Thoracic aorta (tissue), 2 donors: ENCODE measurements at regions not wholly inside any gene's neighbourhood (a gene's known extent, or its start where the extent isn't known, plus 50 kb on each side); places are given as distances from the start of the nearest gene placed in this dataset.

Experiments
- ATAC-seq: fragments of 150-250 bp; one replicate; pipeline ENCODE4 v1.8.0; 2017; ENCODE audit warnings: low read depth; ENCODE audit not compliant: insufficient number of reproducible peaks, low FRiP score
- DNase-seq: peaks from one replicate; pipeline ENCODE4 v3.0.0-alpha.2; 2020; ENCODE audit warnings: low spot score
- H3K27ac ChIP-seq, 2 donors: fragments of 200-600 bp; sonication (generic); 1 replicate in 1 of 2; 2 replicates in 1 of 2; pipeline ENCODE4 v1.5.1; 2016; ENCODE audit warnings: mild to moderate bottlenecking in 2 of 2, moderate library complexity in 2 of 2
- H3K27me3 ChIP-seq: fragments of 200-600 bp; sonication (generic); replicated peaks from 2 replicates; pipeline ENCODE4 v1.6.0; 2016; ENCODE audit warnings: mild to moderate bottlenecking; ENCODE audit not compliant: insufficient read depth
- H3K36me3 ChIP-seq: fragments of 200-600 bp; sonication (generic); one replicate; pipeline ENCODE4 v1.5.1; 2016
- H3K4me1 ChIP-seq, 2 donors: fragments of 200-600 bp; sonication (generic); 1 replicate in 1 of 2; 2 replicates in 1 of 2; pipeline versions ENCODE4 v1.5.1 to v1.6.0; 2016; ENCODE audit warnings: low read depth in 2 of 2, mild to moderate bottlenecking in 1 of 2; ENCODE audit not compliant: control insufficient read depth in 1 of 2
- H3K4me3 ChIP-seq: fragments of 200-600 bp; sonication (generic); 2 replicates; pipeline ENCODE4 v1.5.1; 2016; ENCODE audit warnings: mild to moderate bottlenecking
- H3K9me3 ChIP-seq: fragments of 200-600 bp; sonication (generic); 2 replicates; pipeline ENCODE4 v1.5.1; 2016
- CTCF ChIP-seq: fragments of 200-600 bp; sonication (generic); IDR thresholded peaks from one replicate; pipeline ENCODE4 v1.5.1; 2019; ENCODE audit warnings: antibody characterized with exemption

DNA sequence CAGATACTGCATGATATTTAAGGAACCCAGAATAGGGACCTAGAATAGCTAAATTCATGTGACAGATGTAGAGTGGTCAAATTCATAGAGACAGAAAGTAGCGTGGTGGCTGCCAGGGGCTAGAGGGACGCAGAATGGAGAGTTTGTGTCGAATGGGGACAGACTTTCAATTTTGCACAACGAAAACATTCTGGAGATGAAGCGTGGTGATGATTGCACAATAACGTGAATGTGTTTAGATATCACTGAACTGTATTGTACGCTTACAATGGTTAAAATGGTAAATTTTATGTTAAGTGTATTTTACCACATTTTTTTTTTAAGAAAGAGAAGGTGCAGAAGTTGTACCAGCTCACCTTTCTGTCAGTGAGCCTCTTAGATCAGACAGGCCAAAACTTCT lies 137.8 kb upstream of the TNS3 start:
- Histone ChIP-seq H3K27ac (no peak overlapping the region), H3K27me3 (no peaks in the 10 kb centered on the region), H3K4me3 (no peak overlapping the region), H3K9me3 (no peaks in the 10 kb centered on the region), H3K4me1 (peaks cover 0 to 9% of the 10 kb centered on the region in 2 donors), H3K36me3 (no peaks in the 10 kb centered on the region)
- no peak for TF ChIP-seq CTCF
- ATAC-seq (no peak), DNase-seq (no peak)

GRCh38 chr7:47715631-47716068 lies 133.7 kb upstream of the TNS3 start:
- peaks cover 0 to 9% of the 10 kb centered on the region in 2 donors for H3K4me1 ChIP-seq
- H3K36me3 ChIP-seq = no peaks in the 10 kb centered on the region
- H3K27ac ChIP-seq = no peak overlapping the region
- ATAC-seq = no peak
- no peak overlapping the region for H3K4me3 ChIP-seq
- DNase-seq = no peak
- no peaks in the 10 kb centered on the region for H3K27me3 ChIP-seq
- TF ChIP-seq CTCF = no peak
- H3K9me3 ChIP-seq = no peaks in the 10 kb centered on the region

DNA sequence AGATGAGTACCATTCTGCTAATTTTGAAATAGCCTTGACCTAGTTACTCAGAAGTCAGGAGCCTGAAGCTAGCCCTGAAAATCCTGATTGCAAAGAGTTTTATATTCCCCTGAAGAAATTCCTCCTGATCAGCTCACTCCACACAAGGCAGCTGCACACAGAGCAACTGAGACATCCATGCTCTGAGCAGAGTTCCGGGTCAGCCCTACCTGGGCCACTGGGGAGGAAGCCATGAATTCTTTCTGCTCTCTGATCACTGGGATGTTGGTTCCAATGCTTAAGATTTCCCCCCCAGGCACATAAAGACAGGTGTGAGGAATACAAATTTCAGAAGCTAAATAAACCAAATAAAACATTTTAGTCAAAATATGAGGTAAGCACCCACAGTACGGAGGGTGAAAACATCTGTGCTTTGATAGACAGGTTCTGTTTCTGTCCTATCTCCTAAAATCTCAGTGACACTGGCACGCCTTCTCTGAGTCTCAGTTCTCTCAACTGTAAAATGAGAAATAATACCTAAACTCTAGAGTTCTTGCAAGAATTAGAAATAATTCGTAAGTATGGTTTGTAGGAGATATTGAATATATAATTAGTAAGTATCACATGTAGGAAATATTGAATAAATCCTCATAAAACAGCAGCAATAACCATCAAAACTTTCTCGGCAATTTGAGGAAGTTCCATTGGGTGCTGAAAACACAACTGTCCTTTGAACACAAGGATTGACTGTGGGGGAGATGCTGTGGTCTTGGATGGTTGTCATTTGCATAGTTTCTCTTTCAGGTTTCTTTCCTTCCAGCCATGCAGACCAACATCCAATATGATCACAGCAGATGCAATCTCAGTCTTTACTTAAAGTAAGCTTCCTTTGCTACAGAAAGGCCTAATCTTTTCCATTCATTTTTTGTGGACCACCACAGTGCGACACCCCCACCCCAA lies 133.0 kb upstream of the TNS3 start:
- H3K4me3 ChIP-seq = no peak overlapping the region
- TF ChIP-seq CTCF = no peak
- peaks cover 0 to 1% of the 10 kb centered on the region in 2 donors for H3K4me1 ChIP-seq
- no peak for ATAC-seq
- no peaks in the 10 kb centered on the region for H3K9me3 ChIP-seq
- H3K27ac ChIP-seq = no peak overlapping the region
- DNase-seq = no peak
- H3K27me3 ChIP-seq = no peaks in the 10 kb centered on the region
- H3K36me3 ChIP-seq = no peaks in the 10 kb centered on the region

- Histone ChIP-seq H3K36me3 (no peaks in the 10 kb centered on the region), H3K27ac (no peak overlapping the region), H3K4me3 (no peak overlapping the region), H3K27me3 (no peaks in the 10 kb centered on the region), H3K9me3 (no peaks in the 10 kb centered on the region), H3K4me1 (no peaks in the 10 kb centered on the region)
- no peak for TF ChIP-seq CTCF
- ATAC-seq = no peak
- DNase-seq = no peak
These were observed 131.7 kb upstream of the TNS3 start for GRCh38 chr7:47713595-47713994.

- Histone ChIP-seq H3K9me3 (no peaks in the 10 kb centered on the region), H3K27ac (no peak overlapping the region), H3K4me1 (no peaks in the 10 kb centered on the region), H3K36me3 (no peaks in the 10 kb centered on the region), H3K27me3 (no peaks in the 10 kb centered on the region), H3K4me3 (no peak overlapping the region)
- TF ChIP-seq CTCF = no peak
- no peak for DNase-seq
- ATAC-seq = no peak
These were observed 130.5 kb upstream of the TNS3 start for GRCh38 chr7:47712416-47712815.
